WERI-Rb-1 (cell line): ENCODE measurements at regions not wholly inside any gene's neighbourhood (a gene's known extent, or its start where the extent isn't known, plus 50 kb on each side); places are given as distances from the start of the nearest gene placed in this dataset.

Source experiments
- DNase-seq: peaks from one replicate; pipeline ENCODE4 v3.0.0-alpha.2; 2020
- H3K27ac ChIP-seq: fragments of 250-450 bp; sonication (Bioruptor Pico); 2 replicates; pipeline ENCODE4 v1.5.1; 2020; ENCODE audit warnings: mild to moderate bottlenecking, moderate library complexity
- H3K27me3 ChIP-seq: fragments of 250-450 bp; sonication (Bioruptor Pico); 2 replicates; pipeline ENCODE4 v1.5.1; 2021; ENCODE audit warnings: mild to moderate bottlenecking, low read depth, moderate library complexity; ENCODE audit not compliant: insufficient read depth, severe bottlenecking
- H3K36me3 ChIP-seq: fragments of 250-450 bp; sonication (Bioruptor Pico); 2 replicates; pipeline ENCODE4 v1.5.1; 2020; ENCODE audit warnings: mild to moderate bottlenecking, moderate library complexity
- H3K4me3 ChIP-seq: 2 replicates; pipeline ENCODE4 v1.5.1; 2011; ENCODE audit warnings: low read depth, mild to moderate bottlenecking, control low read depth, low read length
- H3K9me3 ChIP-seq: fragments of 250-450 bp; sonication (Bioruptor Pico); 2 replicates; pipeline ENCODE4 v1.5.1; 2021; ENCODE audit warnings: mild to moderate bottlenecking, moderate library complexity; ENCODE audit not compliant: severe bottlenecking
- TF ChIP-seq, protein P1 (sequence below): IDR thresholded peaks from 2 replicates; pipeline ENCODE4 v1.5.1; 2011; ENCODE audit warnings: low read depth, mild to moderate bottlenecking, control low read depth, inconsistent platforms, low read length

DNA sequence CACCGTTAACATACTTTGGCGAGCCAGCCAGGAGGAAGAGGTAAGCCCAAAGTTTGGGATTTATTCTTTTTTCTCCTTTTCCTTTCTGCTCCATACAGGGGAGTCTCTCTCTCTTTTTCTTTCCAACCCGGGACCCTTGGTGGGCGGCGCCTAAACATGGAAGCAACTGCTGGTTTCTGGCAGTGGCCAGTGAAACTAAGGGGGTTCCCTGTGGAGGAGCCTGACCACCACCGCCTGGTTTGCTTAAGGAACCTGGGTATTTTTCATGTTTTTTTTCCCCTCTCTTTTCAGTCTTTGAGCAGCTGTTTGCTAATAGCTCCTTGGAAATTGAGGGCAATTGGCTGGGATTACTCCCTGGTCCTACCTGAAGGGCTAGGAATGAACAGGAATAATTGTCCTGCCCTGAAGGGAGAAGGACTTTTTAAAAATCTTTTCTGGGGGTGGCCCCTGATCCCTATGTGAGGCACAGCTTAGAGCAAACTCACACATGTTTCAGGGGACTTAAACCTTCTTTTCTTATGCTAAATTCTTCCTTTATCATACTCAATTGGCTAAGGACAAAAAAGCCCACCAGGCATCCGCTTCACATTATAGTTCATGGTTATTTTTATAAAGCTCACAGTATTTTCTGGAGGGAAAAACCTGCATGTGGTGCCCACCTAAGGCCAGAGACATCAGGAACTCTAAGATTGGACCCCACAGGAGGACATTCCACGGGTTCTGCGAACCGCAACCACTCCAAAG, 61.3 kb upstream of the PLD5 start:
- H3K36me3 ChIP-seq = no peaks in the 10 kb centered on the region
- DNase-seq = no peak
- no peak overlapping the region for H3K27ac ChIP-seq
- no peak overlapping the region for H3K4me3 ChIP-seq
- H3K9me3 ChIP-seq = no peaks in the 10 kb centered on the region
- H3K27me3 ChIP-seq = peaks cover 3% of the 10 kb centered on the region
- TF ChIP-seq, protein P1, sequence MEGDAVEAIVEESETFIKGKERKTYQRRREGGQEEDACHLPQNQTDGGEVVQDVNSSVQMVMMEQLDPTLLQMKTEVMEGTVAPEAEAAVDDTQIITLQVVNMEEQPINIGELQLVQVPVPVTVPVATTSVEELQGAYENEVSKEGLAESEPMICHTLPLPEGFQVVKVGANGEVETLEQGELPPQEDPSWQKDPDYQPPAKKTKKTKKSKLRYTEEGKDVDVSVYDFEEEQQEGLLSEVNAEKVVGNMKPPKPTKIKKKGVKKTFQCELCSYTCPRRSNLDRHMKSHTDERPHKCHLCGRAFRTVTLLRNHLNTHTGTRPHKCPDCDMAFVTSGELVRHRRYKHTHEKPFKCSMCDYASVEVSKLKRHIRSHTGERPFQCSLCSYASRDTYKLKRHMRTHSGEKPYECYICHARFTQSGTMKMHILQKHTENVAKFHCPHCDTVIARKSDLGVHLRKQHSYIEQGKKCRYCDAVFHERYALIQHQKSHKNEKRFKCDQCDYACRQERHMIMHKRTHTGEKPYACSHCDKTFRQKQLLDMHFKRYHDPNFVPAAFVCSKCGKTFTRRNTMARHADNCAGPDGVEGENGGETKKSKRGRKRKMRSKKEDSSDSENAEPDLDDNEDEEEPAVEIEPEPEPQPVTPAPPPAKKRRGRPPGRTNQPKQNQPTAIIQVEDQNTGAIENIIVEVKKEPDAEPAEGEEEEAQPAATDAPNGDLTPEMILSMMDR = no peak

DNA sequence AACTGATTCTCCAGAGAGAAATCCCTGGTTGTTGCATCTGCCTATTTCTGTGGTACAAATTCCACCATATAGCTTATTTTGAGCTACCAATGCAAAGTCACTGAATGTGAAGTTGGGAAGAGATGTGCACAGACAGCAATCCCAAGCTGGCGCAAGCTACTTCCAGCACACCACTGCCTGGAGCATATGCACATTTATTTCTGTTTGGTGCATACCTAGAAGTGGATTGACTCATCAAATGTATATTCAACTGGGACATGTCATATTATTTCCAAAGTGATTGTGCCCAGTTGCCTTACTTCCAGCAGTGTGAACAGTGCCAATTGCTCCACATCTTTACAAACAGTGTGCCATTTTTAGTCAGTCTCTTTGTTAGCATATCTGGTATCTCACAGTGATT, 58.2 kb upstream of the PLD5 start:
- TF ChIP-seq, protein P1 = no peak
- no peak for DNase-seq

DNA sequence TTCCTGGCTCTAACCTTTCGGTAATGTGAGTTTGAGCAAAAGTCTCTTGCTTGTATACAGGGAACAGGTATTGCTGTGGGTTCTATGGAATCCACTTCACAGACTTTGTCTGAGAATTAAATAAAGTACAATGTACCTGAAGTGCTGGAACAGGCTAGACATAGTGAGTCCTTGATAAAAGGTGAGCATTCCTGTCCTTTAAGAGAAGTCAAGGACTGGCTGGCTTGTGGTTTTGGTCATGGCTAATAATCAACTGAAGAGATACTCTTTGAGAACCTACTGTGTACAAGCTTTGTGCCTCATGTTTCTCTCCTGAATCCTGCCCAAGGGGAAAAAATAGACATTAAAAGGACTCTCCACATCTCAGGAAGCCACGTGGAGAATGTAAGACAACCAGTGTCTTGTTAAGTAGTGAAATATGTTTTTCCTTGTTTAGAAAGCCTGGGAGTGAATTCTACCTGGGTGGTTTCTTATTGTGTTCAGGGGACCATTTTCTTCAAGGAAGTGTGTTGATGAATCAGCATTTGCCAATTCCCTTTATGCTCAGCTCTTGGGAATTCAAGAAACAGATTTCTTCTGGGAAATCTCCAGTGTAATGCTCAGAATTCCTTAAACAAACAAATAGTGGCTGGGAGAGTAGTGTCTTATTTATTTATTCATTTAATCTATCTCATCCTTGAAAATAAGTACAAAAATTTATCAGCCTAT, 55.2 kb upstream of the PLD5 start:
- H3K27me3 ChIP-seq = peaks cover 3% of the 10 kb centered on the region
- no peak overlapping the region for H3K4me3 ChIP-seq
- TF ChIP-seq, protein P1 = no peak
- no peaks in the 10 kb centered on the region for H3K36me3 ChIP-seq
- H3K9me3 ChIP-seq = no peaks in the 10 kb centered on the region
- DNase-seq = no peak
- H3K27ac ChIP-seq = no peak overlapping the region

More for the DNA sequence above, 58.2 kb upstream of the PLD5 start:
- Histone ChIP-seq H3K27ac (no peak overlapping the region), H3K9me3 (no peaks in the 10 kb centered on the region), H3K27me3 (peaks cover 3% of the 10 kb centered on the region), H3K4me3 (no peak overlapping the region), H3K36me3 (no peaks in the 10 kb centered on the region)
